Right lung (tissue), 2 donors: ENCODE measurements at regions not wholly inside any gene's neighbourhood (a gene's known extent, or its start where the extent isn't known, plus 50 kb on each side); places are given as distances from the start of the nearest gene placed in this dataset.

Experiments
- DNase-seq, 2 donors: peaks; one replicate each; pipeline ENCODE4 v3.0.0-alpha.2; 2013

DNA sequence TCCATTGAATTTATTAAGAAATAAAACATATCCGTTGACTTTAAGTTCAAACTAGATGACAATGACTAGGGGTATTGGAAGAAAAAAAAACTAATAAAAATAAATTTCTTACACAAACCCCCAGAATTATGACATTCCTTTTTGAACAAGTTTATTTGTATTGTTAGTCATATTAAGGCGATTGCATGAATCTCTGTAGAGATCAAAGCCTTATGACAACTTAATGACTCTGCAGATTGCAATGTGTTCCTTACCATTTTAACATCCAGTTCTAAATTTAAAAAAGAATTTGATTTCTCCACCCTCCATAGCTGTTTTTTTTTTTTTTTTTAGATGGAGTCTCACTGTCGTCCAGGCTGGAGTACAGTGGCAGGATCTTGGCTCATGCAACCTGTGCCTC is 189.8 kb upstream of the CEP162 start:
- no peak for DNase-seq

DNA sequence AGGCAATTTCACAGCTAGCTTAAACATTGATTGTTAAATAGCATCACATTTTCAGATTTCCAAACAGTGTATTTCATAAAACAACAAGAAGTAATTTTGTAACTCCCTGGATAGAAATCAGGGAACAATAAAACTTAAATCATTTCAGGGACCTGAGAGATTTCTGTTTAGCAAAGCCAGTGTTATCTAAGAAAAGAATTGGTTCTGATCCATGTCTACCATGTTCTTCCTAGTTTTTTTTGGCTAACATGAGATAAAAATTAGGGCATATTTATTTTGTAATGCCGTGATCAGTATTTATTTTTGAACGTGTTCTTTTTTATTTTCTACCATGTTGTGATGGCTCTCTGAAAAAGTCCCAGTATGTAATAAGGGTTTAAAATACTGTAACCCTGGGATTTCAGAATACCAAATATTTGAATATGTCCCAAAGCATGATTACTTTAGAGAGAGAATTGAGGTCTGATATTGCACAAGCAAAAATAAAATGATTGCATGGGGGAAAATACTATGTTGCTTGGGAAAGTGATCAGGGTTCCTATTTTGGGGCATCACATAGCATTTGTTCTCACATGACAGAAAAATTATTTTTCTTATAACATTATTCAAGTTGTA is 188.7 kb upstream of the CEP162 start:
- DNase-seq = no peak

DNA sequence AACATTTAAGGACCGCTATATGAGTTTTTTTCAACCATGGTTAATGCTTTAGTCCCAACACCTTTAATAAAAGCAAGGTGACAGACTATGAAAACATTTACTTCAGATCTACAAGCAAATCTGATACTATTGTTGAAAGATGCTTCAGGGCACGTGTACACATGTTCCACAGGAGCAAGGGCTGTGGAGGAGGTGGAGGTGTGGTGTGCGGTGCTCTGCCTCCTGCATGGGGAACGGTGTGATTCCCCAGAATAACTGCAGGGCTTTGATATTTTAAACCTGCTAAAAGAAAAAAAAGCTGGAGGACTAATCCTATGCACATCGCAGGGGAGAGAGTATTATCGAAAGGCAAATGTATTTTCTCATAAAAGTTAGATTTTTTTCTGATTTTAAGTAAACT is 188.1 kb upstream of the CEP162 start:
- no peak for DNase-seq

DNA sequence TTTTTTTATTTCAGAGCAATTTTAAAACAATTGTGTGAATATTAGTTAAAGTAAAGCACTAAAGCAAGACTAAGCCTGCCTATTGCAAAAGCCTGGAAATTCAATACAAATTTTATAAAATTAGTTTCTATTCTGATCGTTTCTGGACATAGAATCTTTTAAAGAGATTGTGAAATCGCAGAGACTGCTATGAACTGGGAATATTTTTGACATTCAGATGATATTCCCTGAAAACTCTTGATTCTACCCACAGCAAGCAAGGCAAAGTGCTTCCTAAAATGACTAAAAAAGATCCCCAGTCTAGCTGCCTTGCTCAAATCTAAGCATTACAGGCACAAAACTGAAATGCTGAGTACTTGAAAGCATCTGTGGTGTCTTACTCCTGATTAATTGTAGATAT is 187.6 kb upstream of the CEP162 start:
- no peak for DNase-seq

DNA sequence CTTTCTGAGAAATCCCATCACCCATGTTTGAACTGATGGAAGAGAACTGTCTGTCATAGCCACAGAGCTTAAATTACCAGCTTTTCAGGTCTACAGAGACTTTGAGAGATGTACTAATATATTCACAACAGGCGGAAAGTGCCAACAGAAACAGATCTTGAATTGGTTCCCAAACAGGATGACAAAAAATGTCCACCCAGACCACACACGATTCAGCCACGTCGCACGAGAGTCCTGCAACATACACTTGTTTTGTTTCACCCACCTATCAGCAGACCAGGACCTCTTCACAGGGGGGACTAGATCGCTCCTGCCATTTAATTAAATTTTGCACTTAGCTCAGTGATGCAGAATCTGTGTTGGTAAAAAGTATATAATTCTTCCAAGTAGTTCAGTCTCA is 187.1 kb upstream of the CEP162 start:
- no peak for DNase-seq

DNA sequence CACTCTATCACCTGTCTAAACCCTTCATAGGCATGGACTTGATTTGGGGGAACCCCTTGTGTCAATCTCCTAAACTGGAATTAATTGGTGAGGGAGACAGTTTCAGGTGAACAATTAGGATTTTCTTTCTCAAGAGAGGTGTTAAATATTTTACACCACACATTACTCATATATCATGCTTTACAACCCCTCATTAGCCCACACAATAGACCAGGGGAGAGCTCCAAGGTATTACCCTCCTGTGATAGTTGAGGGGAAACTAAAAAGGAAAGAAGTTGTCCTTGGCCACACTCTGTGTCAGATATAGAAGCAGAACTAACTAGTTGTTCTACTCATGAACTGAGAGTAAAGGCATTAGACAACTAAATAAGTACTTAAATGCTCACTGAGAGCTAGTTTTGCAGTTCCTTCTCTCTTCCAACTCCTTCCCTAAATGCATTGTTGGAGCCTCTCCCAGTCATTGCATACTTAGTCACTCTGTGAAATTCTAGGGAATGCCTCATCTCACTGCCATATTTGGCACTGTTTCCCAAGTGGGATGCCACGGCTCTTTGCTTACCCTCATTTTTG is 183.7 kb upstream of the CEP162 start:
- DNase-seq = no peak

DNA sequence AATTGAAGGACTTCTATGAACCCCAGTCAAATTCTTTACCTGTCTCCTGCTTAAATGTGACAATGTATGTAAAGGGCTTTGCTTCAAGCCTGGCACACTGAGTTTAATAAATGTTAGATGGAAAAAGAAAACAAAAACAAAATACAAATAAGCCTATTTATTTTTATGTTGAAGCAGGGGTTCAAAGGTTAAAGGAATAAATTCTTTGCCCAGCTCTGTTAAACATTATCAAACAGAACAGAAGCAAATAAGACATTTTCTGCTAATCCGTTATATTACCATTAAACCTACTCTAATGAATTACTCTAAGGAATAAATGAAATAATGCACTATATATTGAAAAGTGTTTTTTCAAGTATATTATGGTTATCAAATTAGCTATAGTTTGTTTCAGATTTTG is 182.5 kb upstream of the CEP162 start:
- DNase-seq = no peak

DNA sequence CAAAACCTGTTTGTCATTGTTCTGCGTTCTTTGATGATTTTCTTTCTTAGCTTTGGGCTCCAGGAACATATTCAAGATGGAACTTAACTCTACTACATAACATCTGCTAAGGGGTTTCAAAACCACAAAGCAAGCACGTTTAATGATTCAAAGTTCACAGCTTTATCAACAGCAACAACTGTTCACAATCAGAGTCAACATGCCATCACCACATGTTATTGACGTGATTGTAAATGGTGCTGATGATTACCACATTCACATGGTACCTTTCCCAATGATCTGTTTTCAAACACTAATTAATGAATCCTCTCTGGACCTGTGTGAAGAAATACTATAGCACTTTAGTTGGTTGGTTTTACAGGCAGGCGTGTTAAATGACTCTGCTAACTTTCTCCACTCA is 180.6 kb upstream of the CEP162 start:
- no peak for DNase-seq

DNA sequence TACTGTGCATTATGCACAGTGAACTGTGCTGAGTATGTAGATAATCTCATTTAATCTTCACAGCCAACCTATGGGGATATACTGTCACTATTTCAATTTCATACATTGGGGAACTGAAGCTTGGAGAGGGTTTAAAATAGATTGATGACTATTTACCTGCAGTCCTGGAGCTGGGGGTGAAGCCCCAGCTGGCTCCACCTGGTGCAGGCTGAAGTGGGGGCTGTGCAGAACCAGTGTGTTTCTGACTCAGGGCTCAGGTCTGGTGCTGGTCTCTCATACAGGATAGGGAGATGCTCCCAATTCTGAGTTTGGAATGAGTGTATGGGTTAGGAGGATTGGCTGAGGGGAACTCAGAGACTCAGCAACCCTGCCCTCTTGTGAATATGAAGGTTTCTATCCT is 176.1 kb upstream of the CEP162 start:
- DNase-seq = no peak

DNA sequence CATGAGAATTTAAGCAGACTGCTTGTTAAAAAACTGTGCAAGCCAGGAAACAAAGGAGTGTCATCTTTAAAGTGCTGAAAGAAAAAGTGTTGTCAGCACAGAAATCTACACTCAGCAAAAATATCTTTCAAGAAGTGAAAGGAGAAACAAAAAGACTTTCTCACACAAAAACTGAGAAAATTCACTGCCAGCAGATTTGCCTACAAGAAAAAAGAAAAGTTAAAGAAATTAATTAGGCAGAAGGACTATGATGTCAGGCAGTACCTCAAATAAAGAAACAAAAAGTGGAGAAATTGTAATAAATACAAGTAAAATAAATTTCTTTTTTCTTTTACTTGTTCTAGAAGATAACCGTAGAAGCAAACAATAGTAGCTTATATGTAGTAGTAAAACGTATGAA is 171.6 kb upstream of the CEP162 start:
- no peak for DNase-seq

DNA sequence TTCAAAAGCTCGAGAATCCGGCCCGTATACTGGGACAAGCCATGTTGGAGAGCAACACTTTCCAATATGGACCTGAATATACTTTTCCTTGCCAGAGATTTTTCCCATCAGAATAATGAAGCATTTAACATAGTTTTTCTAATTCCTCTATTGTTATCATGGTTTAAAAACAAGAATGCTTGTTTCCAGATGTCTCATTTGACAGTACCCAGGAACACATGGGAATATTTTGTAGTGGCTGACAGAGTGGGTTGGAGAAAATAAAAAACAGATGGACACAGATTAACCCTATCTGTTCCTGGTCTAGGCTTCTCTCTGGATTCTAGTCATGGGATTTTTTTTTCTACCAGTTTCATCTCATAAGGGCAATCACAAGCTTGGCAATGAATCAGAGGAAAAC is 164.8 kb upstream of the CEP162 start:
- no peak for DNase-seq

DNA sequence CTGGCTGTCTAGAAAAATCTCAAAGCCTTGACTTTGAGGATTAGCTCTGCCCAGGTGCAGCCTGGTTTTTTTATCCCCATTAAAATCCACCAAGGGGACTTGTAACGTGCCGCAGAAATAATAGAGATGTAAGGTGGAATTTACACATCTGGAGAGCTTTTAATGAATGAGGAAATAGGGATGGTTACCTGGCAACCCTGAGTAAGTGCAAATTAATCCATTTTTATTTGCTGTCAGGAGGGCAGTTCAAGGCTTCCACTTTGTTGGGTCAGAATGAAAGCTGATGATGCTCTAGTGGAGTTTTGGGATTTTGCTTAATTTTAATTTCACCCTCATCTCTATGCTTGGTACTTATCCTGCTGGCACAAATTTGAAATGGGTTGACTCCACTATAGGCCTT is 163.4 kb upstream of the CEP162 start:
- no peak for DNase-seq

DNA sequence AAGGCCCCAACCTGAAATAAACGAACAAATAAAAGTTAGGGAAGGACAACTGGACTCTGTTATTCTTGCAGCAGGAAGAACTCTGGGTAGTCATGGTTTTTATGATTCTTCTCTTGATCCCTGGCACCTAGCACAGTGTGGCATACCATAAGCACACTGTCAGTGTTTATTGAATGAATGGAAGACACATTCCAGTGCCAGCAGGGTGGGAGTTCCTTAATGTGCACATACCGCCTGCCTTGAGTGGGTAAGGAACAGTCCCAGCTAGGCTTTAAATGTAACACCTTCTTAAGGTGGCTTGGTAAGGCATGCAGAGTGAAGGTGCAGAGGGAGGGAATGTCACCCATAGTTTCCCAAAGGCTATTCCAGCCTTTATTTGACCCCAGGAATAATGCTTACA is 162.9 kb upstream of the CEP162 start:
- DNase-seq = no peak

DNA sequence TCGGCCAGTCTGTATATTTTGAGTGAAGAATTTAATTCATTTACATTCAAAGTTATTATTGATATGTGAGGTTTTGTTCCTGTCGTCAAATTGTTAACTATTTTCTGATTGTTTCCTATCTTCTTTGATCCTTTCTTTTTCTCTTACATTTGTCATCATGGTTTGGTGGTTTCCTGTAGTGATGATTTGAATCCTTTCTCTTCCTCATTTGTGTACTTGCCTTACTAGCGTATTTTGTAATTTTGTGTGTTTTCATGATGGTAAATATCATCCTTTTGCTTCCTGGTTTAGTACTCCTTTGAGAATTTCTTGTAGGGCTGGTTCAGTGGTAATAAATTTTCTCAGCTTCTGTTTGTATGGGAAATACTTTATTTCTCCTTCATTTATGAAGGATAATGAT is 151.7 kb upstream of the CEP162 start:
- DNase-seq = no peak

DNA sequence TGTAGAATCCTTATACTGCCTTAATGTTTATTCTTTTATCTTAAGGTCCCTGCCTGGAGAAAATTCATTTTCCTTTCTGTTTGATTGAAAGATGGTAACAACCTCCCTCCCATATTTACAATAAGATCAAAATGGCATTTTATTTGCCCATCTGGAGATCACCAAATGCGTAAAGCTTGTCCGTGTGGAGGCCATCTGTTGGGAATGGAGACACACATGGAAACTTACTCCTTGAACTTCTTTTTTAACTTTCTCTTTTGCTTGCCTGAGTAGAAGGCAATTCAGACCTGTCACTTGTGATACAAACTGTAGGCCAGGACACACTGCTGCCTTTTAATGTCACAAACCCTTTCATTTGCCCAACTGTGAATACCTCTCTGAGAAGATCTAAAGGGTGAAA is 144.8 kb upstream of the CEP162 start:
- DNase-seq = no peak

DNA sequence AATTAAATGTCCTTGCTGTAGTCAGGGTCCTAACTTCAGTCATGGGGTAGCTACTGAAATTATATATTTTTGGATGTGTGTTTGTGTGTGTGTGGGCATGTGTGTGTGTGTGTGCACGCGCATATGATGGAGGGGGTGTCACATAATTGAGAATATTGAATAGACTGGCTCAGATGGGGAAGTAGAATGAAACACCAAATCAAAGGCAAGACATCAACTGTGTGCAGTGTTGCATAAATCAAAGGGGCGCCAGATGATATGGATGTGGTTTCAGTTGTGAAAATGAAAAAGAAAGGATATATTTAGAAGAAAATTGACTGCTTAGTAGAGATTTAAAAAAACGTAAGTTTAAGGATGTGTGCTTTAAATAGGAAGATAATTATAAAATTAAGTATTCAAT is 144.2 kb upstream of the CEP162 start:
- no peak for DNase-seq

DNA sequence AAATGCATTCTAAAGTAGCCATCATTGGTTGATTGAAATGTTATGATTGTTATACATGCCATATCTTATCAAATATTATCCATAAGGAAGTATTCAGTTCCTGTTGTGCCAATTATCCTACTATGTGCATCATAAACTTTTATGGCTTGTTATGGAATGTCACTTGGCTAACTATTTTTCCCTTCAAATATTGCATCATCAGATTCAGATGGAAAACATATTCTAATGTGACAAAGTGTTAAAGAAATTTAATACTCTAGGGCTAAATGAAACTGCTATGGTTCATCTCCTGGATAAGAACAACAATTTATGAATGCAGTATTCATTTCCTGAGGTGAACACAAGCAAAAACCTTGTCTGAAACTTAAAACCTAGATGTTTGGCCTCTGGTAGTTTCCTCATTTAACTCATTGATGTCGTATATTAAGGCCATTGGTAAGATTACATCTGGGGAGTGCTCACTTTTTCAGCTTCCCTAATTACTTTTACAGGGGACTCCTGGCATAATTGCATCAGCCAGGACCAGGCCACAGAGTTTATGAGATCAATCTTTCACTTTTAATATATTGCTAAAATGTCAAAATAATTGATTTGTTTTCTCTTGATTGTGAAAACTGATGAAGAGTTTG is 134.9 kb upstream of the CEP162 start:
- no peak for DNase-seq

DNA sequence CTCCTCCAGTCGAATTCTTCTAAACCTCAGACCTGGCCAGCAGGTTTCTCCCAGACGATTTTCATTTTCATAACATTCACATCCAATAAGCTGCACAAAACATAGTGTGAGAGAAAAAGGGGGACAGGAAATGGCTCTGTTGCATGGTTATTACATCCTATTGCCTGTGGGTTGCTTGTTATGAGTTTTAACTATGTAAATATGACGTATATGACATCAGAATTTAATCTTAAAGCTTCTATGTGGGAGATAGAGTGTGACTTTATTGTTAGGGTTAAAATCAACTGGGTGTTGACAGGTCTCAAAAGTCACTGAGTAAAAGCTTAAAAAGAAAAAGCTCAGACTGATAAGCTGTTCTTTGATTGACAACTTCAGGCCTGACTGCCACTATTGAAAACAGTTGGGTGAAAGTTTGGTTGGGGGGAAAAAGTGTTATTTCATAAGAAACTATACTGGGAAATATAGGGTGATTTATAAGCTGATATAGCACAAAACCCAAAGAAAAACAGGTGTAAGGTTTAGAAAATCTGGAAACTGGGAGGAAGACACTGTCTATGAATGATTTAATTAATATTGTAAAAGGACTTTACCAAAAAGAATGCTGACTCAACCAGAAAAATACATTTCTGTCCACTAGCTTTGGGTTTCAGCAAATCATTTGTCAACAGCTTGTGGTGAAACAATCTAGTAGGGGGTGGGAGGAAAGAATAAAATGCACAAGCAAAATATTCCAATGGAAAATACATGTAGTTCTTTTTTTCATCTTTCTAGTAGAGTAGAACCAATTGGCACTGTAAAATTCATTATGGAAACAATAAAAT is 134.1 kb upstream of the CEP162 start:
- DNase-seq = no peak

DNA sequence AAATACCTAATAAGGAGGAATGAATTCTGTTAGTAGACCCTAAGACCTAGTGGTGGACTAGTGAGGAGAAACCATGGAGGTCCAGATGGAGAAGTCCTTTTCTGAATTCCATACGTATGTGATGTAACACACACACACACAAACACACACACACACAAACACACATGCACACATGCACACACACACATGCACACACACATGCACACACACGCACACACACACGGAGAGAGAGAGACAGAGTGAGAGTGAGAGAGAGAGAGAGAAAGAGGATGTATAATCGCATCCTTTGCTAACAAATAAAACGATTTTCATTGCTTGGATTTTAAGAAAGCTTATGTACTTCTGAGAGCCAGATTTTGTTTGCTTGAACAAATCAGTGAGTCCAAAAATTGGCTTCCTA is 132.6 kb upstream of the CEP162 start:
- no peak for DNase-seq

DNA sequence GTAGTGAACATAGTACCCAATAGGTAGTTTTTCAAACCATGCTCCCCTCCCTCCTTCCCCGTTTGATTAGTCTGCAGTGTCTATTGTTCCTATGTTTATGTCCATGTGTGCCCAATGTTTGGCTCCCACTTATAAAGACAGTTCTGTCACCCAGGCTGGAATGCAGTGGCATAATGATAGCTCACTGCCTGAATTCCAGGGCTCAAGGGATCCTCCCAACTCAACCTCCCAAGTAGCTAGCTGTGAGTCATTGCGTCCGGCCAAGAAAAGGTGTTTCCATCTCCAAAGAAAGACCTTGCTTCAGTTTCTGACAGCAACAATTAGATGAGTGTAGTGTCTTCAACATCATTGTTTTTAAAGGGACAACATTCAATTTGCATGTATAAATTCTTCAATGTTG is 131.1 kb upstream of the CEP162 start:
- DNase-seq = no peak

DNA sequence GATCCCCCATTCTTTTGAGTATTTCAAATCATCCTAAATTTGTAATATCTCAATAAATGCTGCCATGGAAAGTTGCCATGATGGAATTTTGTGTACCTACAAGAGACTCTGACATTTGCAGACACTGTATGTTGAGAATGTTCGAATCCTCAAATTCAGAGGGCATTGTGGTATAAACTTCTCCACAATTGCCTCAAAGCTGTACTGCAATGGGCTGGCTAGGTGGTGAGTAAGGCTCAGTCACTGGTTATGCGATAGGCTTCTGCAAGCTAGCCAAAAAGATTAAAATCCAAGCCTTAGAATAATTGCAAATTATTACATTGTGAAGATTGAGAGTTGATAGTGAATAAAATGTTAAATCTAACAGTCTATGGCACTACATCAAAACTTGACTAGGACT is 130.2 kb upstream of the CEP162 start:
- DNase-seq = no peak

DNA sequence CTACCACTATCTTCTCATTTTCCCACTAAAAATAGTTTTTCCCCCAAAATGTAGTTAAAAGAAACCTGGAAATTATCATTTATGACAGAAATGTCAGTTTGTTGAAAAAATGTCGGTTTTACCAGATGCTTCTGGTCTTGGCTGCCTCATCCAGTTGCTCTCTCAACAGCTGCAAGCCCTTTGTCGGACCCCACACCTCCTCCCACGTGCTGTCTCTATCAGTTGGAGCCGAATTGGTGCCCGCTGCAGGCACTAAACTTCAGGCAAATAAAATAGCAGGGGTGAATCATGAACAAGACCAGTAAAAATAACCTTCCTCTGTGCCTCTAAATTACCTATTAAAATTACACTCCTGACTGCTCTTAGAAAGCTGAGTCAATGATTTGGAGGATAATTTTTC is 129.5 kb upstream of the CEP162 start:
- no peak for DNase-seq
